NCI-H2227 treated with DMSO at 0.1 percent for 48 hours (cell line): ENCODE measurements at regions not wholly inside any gene's neighbourhood (a gene's known extent, or its start where the extent isn't known, plus 50 kb on each side); places are given as distances from the start of the nearest gene placed in this dataset.
A peak's percentile ranks its signal among the peaks of the same experiment; 100 is the strongest.

Source experiments
- DNase-seq: peaks from one replicate; lab custom pipeline; 2025; lab: John Stamatoyannopoulos, UW

DNA sequence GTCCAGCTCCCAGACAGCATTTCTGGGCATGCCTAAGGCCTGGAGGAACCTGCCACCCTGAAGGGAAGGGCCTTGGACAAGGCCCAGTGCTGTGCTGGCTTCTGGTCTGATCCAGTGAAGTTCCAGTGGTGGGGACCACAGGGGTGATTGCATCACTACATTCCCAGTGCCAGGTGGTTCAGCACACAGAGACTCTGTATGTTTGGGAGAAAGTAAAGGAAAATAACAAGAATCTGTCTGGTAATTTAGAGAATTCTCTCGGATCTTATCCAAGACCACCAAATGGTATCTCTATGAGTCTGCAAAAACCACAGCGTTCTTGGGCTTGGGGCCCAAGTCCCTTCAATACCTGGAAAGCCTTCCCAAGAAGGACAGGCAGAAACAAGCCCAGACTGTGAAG lies 131.8 kb upstream of the MAD2L1 start:
- DNase-seq: no peak

DNA sequence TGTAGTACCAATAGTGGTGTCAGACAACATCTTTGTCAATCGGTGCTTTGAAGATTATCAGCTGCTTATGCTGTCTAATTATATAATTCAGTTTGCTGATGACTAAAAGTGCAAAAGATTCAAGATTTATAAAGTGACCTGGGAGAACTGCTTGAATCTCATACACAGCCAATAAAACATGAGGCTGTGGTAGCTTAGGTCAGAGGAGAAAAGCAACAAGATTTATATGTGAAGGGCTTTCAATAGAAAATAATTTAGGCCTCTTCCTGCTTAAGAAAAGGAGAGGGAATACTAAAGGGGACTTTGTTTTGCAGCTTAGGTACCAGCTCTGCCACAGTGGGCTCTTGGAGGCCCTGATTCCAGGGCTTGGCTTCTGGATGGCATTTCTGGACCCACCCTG lies 111.0 kb upstream of the MAD2L1 start:
- DNase-seq: no peak

DNA sequence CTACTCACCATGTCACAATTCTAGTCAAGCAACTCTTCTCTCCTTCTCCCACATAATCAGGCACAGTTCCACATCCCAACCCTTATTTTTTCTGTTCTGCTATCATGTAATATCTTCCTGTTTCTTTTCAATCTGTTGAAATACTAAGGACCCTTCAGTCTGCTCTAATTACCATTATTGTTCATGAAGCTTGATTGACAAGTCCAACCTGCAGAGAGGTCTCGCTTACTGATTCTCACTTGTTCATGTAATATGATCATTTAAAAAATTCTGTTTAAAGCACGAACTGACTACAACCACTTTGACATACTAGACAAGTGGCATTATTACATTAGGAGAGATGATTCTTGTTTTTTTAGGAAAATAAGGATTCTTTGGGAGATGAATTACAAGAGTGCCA lies 108.6 kb upstream of the MAD2L1 start:
- DNase-seq: no peak

DNA sequence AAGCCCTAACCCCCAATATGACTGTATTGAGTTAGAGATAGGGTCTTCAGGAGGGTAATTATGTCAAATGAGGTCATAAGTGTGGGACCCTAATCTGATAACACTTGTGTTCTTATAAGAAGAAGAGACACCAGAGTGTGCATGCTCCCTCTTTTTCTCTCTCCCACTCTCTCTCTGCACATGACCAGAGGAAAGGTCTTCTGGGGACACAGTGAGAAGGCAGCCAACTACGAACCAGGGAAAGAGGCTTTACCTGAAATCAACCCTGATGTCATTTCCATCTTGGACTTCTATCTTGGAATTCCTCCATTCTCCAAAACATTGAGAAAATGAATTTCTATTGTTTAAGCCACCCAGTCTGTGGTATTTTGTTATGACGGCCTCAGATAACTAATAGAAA lies 97.2 kb upstream of the MAD2L1 start:
- no peak for DNase-seq

DNA sequence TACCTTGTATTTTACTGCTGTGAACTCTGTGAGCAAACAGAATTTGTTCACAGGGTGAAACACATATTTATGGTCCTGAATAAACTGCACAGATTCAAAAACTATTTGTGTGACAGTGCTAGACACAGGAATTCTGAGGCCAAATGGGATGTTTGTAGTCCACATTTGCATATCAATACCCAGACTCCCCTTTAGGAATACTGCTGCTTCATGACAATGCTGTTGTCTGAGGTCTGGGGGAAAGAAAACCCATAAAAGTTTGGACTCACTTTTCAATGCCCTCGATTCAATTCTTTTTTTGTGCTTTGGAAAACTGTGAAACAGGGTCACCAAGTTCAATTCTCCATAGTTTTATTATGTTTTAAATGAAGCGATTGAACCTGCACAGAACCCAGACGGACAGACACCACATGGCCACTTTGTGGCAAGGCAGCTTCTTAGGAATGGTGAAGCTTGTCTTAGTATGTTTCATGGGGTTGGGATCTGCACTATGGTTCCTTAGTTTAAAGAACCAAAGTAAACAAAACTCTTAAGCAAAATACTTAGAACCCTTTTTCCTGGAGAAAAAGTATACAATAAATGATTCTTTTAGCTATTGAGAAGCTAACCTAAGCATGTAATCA lies 92.3 kb upstream of the MAD2L1 start:
- DNase-seq: no peak

DNA sequence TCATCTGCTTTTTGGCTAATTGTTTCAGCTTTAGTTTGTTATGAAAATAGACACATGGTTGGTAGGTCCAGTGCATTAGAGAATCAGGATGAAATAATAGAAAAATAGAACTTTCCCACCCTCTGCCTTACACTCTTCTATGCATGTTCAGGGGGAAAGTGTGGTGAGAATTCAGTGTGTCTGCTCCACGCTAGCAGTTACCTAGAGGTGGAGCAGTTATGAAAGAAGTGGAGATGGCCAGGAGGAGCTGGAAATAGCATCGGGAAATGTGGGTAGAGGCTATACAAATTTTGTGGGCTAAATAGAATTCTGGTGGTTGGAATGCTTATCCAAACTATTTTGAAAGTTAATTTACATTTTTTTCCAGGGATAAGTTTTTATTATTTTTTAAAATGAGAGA lies 91.4 kb upstream of the MAD2L1 start:
- no peak for DNase-seq

DNA sequence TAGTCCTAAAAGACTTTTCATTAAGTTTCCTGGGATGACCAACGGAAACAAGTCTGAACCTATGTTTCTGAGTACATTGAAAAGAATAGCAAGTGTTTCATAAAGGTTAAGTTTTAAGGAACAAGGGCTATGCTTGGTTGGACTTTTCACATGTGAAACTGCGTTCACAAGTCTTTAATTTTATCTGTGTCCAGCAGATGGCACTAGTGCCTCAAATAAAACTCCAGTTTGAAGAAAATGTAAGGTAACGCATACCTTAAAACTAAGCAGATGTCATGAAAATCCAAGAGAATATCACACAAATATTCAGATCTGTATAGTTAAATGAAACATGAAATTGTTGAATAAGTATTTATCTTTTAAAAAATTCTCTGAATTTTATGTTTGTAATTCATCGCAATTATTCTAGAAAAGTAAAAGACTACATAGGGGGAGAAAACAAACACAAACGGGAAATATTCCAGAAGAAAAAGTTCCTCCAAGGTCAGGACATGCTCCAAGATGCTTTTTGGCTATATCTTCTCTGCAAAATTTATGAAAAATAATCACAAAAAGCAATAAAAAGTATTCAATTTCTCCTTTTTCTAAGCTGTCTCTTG lies 89.6 kb upstream of the MAD2L1 start:
- DNase-seq: peak; percentile 0

DNA sequence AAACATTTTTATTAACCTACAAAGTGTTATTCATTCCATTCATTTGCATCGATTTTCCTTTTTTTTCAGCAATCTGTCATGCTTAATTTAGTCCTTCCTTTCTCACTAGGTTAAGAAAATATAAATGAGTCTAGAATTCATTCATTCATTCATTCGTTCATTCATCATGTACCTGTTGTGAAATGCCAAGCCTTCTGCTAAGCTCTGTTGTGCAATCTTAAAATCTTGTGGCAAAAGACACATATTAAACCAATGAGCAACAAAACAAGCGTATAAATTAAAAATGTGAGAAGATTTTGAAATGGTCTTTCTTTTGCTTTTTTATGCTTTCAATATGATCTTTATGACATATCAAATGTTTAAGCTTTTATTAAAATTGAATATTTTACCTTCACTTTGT lies 88.6 kb upstream of the MAD2L1 start:
- no peak for DNase-seq

DNA sequence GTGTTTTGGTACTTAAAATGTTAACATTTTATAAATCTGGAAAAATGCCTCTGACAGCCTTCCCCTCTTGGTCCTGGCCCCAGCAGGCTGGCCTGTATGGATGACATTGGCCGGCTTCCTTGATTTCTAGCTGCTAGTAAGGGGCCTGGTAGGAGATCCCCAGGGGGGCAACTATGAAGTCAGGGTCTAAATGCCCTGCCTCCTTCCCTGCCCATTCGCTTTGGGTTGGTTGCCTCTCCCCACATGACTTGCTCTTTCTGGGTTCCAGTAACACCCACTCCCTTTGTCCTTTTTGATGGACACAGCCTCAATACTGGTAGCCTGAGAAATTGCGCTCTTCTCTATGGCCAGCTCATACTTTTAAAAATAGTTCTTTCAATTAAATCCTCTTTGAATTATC lies 78.0 kb upstream of the MAD2L1 start:
- DNase-seq: no peak

DNA sequence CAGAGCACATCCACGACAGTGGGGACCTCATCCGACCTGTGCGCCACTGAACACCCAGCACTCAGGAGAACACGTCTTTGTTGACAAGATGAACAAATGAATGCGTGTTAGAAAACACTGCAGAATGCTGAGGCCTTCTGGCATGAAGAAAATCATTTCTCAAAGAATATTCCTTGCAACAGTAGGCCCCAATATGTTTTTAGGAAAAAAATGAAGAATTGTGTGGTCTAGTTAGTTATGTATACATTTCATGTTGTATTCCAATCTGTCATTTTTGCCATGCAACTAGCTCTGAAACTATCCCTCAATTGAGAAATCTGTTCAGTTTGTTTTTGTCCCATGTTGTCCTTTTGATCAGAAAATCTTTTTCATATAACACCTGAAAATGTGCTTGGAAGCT lies 77.4 kb upstream of the MAD2L1 start:
- DNase-seq: no peak

DNA sequence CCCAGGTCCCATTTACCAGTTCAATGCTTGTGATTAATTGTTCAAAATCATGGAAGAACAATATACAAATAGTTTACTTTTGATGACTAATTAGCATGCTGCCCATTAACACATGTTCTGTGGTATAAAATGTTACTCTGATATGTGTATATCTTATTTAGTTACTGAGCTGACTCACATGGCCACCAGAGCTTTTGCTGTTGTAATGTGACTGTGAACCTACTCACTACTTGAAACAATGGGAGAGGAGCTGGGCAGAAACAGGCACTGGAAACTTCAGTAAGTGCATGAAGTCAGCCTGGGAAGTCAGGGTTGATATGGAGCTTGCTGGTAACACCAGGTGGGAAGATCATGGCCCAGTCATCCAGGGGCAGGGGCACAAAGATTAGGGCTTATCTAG lies 72.7 kb upstream of the MAD2L1 start:
- no peak for DNase-seq

DNA sequence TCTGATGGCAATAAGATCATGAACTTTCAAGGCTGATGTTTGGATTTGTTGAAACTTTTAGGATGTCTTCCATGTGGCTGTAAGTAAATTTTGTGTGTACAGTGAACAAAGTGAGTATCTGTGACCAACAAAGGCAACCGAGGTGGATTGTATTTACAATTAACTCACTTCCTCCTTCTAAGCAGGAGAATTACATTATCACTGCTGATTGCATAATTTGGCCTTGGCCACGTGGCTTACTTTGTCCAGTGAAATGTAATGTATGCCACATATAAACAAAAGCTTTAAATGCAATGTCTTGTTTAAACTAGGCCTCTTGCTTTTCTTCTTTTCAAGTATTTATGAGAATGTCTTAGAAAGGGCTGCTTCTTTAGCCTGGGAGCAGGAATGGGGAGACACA lies 66.3 kb upstream of the MAD2L1 start:
- no peak for DNase-seq

DNA sequence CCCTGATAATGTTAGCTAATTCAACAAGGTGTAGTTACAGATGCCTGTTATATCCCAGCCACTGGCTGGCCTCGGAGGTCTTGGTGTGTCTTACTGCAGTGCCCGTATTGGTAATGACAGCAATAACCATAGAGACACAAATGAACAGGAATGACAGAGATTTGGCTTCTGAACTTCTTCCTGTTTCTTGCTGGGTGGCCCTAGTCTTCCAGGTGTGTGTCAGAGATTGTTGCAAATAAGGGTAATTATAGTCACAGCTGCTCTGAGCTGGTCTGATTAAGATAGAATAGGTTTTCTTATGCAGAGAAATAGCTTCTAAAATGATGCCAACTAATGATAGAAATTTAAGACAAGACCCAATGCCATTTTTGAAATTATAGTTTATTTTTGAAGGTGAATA lies 64.1 kb upstream of the MAD2L1 start:
- no peak for DNase-seq
